ENCODE measurements at regions not wholly inside any gene's neighbourhood (a gene's known extent, or its start where the extent isn't known, plus 50 kb on each side); places are given as distances from the start of the nearest gene placed in this dataset.

DNA sequence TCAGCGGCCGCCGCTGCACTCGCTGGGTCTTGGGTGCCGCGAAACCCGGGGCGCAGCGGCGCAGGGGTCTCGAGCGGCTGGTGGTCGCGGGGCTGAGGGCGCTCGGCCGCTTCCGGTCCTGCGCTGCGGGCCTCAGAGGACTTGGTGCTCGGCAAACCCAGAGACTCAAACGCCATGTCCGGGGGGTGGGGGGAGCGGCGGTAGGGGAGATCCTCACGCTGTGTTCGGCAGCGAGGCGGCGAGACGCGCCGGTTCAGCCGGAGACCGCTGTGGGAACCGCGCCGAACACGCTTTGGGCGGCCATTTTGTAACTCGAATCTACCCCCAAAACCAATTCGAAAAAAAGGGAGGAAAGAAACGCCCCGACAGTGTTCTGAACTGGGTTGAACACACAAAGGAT is 317.5 kb upstream of the CDH18 start:
- TF ChIP-seq, protein P1, sequence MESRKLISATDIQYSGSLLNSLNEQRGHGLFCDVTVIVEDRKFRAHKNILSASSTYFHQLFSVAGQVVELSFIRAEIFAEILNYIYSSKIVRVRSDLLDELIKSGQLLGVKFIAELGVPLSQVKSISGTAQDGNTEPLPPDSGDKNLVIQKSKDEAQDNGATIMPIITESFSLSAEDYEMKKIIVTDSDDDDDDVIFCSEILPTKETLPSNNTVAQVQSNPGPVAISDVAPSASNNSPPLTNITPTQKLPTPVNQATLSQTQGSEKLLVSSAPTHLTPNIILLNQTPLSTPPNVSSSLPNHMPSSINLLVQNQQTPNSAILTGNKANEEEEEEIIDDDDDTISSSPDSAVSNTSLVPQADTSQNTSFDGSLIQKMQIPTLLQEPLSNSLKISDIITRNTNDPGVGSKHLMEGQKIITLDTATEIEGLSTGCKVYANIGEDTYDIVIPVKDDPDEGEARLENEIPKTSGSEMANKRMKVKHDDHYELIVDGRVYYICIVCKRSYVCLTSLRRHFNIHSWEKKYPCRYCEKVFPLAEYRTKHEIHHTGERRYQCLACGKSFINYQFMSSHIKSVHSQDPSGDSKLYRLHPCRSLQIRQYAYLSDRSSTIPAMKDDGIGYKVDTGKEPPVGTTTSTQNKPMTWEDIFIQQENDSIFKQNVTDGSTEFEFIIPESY (IDR thresholded peaks at IDR 0.05), result no peak
- TF ChIP-seq, protein P2, sequence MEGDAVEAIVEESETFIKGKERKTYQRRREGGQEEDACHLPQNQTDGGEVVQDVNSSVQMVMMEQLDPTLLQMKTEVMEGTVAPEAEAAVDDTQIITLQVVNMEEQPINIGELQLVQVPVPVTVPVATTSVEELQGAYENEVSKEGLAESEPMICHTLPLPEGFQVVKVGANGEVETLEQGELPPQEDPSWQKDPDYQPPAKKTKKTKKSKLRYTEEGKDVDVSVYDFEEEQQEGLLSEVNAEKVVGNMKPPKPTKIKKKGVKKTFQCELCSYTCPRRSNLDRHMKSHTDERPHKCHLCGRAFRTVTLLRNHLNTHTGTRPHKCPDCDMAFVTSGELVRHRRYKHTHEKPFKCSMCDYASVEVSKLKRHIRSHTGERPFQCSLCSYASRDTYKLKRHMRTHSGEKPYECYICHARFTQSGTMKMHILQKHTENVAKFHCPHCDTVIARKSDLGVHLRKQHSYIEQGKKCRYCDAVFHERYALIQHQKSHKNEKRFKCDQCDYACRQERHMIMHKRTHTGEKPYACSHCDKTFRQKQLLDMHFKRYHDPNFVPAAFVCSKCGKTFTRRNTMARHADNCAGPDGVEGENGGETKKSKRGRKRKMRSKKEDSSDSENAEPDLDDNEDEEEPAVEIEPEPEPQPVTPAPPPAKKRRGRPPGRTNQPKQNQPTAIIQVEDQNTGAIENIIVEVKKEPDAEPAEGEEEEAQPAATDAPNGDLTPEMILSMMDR (IDR thresholded peaks at IDR 0.05; ENCODE audit: low read depth, low read length, missing input control), result no peak
- TF ChIP-seq, protein P3, sequence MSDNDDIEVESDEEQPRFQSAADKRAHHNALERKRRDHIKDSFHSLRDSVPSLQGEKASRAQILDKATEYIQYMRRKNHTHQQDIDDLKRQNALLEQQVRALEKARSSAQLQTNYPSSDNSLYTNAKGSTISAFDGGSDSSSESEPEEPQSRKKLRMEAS (IDR thresholded peaks at IDR 0.05), result no peak
- TF ChIP-seq RAD21 (IDR thresholded peaks at IDR 0.05) (no peak), EGR1 (IDR thresholded peaks at IDR 0.05; ENCODE audit: low read depth in 2 of 2) (no peak), GABPA (IDR thresholded peaks at IDR 0.05 in 1 of 2, conservative IDR thresholded peaks at IDR 0.05 in 1 of 2) (no peak)
